GM18951 (cell line): ENCODE measurements at regions not wholly inside any gene's neighbourhood (a gene's known extent, or its start where the extent isn't known, plus 50 kb on each side); places are given as distances from the start of the nearest gene placed in this dataset.

ENCODE experiments used
- POLR2A ChIP-seq: IDR thresholded peaks from 4 replicates; pipeline ENCODE4 v1.6.1; 2011; ENCODE audit warnings: mild to moderate bottlenecking; ENCODE audit not compliant: insufficient read length, insufficient read depth; ENCODE audit errors: extremely low read depth
- in situ Hi-C: fragments of 300-500 bp; cut with MboI; formaldehyde crosslinking; loops from one replicate; pipeline ENCODE4 v1.12.0; 2022; ENCODE audit warnings: low sequenced_read_pairs, mixed read lengths, inconsistent platforms; ENCODE audit not compliant: unreplicated experiment

DNA sequence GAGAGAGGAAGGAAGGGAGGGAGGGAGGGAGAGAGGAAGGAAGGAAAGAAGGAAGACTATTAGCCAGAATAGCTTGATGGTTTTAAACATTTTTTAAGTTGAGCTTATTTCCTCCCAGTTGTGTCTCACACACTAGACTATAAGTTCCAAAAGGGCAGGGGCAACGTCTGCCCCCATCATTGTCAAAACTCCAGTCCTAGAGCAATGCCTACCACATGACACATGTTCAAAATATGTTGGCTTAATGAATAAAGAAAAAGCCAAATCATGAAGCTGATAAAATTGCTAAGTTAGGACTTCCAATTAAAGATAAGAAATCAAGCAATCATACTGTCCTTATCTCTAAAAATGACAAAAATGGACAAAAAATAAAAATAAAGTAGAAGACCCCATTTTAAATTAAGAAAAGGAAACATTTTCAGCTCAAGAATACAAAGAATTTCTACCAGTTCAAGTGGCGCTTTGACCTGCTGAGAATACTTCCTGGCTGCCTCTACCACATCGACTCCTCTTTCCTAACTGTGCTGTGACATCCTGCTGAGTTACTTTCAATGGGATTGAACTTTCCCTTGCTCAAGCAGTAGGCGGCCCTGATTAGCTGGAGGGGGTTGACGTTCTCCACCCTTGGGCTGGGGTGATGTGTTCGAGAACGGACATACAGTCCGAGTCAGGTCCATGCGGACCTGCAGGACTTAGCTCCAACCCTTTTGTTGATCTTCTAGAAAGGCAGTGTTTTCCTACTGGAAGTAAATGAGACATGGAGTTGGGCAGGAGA is 283.9 kb upstream of the FOXQ1 start:
- in situ Hi-C loops, result no loop called here
- no peak for TF ChIP-seq POLR2A

DNA sequence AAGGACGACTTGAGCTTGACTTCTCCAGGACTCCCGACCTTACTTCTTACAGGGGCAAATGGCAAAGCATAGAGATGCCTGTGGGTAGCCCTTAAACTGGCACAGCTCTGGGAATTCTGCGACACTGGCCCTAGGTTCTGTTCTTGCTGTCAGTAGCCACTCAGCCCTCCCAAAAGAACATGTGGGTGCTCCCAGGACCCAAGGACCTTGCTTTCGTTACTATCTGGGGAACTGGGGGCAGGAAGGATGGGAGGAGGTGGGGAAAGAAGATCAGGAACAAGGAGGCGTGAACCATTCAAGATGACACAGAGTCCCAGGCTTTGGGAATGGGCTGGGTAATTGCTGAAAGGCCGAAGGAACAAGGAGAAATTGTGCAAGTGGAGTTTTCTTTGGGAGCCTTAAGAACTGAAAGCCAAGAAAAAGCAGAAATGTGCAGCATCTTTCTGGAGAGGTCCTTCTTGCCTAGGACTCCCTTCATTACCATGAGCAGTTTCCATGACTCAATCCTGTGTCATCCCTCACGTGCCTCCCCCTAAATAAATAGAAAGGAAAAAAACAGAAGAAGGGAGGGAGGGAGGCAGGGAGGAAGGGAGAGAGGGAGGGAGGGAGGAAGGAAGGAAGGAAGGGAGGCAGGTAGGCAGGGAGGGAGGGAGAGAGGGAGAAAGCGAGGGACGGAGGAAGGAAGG is 284.6 kb upstream of the FOXQ1 start:
- in situ Hi-C loops, result no loop called here
- TF ChIP-seq POLR2A, result no peak

DNA sequence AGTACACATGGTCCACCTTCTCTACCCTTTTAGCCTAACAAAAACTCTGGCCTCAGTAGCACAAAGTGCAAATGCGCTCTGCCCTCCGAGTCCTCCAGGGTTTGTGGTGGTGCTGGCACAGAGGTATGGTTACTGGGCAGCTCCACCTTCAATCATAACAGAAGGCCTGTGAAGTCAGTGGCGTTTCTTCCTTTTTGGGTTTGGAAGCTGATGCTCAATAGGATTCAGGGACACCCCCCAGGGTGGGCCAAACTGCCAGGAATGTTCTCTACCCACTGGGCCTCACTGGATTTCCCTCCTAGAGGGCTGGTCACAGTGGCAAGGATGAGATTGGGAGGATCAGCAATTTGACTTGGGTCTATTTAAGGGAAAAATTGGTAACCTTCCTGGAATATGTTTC is 286.1 kb upstream of the FOXQ1 start:
- in situ Hi-C loops, result no loop called here
- no peak for TF ChIP-seq POLR2A

DNA sequence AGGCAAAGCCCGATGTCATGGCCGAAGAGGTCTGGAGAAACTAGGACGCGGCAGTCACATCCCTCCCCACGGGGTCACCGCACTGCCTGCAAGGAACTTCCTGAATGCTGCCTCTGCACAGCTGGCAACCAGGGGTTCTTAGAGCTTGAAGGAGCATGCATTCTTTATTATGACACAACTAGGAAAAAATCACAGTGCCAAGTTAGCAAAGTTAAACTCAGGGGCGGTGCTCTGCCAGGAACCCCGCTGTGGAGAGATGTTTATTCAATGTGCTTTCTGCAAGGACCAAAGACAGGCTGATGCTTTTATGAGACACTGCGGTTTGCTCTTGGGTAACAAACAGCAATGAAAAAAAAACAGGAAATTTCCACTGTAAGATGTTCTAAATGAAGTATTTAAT is 287.3 kb upstream of the FOXQ1 start:
- in situ Hi-C loops, result no loop called here
- TF ChIP-seq POLR2A, result no peak

DNA sequence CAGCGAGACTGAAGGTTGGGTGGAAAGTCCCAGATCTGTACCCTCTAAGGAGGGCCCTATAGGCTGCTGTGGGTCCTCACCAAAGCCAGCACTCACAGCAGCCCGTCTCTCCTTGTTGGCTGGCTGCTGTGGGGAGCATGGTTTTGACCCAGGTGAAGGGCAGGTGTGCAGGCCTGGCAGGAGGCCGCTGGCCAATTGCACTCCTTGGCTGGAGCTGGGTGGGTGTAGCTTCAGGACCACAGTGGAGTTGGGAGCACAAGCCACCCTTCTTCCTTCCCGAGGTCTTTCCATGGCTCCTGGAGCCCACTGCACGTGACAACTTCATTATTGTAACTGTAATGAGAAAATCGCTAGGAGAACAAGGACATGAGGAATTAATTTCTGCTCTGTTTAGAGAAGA is 287.7 kb upstream of the FOXQ1 start:
- no peak for TF ChIP-seq POLR2A

DNA sequence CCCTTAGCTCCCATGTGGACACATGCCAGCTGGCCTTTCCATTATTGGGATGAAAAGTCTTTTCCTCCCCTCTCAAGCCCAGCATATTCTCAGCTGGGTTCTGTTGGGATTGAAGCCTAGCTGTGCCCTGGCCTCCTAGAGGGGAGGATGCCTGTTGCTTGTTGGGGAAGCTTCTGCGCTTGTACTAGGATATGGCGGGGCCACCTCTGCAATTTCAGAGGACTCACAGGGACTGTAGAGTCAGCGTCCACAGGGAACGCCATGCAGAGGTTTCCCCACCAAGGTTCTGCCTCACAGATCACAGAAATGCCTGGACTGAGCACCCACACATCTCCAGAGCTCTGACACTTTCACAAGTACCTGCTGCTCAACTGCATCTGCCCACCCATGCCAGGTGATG is 288.7 kb upstream of the FOXQ1 start:
- in situ Hi-C loops, result no loop called here
- no peak for TF ChIP-seq POLR2A

More for the DNA sequence above, 287.7 kb upstream of the FOXQ1 start:
- in situ Hi-C loops, result no loop called here

DNA sequence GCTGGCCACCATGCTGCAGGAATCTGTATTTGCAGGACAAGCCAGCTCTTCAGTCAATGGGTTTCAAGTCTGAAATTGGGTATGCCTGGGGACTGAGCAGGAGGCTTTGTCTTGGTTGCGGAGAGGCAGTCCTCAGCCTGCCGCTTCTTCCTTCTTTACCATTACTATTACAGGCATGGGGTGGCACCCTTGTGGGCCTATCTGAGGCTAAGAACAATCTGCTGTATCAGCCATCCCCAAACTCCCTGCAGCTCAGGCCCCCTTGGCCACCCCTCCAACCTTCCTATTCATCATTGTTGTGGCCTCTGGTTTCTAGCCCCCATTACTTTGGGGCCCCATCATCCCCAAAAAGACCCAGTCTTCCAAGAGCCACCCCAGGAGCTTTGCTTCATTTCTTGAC is 289.2 kb upstream of the FOXQ1 start:
- in situ Hi-C loops, result no loop called here
- no peak for TF ChIP-seq POLR2A

DNA sequence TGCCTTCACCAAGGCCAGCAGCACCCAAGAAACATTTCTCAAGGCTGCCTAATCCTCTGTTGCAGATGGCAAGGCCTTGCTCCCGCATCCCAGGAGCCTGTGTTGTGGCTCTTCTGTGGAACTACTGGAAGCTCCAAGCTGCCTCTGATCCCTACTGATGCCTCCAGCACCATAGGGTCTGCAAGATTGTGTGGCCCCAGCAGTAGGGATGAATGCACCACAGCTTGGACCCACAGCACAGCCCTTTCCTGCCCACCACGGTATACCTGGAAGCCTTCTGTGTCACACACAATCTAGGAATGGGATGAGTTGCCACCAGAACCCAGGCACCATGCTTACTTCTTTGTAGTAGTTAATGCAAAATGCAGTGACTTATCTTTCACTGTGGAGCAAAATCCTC is 291.1 kb upstream of the FOXQ1 start:
- TF ChIP-seq POLR2A, result no peak
- in situ Hi-C loops, result no loop called here

DNA sequence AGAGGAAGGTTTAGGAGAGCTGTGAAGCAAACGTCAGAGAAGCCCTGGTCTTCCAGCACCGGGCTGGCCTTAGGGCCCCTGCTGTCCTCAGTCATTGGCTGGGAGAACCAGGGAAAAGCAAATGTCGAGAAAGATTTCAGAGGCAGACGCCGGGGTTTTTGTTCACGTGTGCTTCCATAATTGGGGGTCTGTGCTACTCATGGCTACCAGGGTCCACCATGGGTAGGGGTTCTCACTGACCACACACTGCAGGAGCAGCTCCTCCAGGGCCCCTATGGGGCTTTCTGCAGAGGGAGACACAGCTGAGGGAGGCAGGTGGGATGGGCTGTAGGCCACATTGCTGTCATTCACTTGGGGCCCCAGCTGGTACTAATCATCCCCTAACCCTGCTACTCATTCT is 291.8 kb upstream of the FOXQ1 start:
- TF ChIP-seq POLR2A, result no peak
- in situ Hi-C loops, result no loop called here

DNA sequence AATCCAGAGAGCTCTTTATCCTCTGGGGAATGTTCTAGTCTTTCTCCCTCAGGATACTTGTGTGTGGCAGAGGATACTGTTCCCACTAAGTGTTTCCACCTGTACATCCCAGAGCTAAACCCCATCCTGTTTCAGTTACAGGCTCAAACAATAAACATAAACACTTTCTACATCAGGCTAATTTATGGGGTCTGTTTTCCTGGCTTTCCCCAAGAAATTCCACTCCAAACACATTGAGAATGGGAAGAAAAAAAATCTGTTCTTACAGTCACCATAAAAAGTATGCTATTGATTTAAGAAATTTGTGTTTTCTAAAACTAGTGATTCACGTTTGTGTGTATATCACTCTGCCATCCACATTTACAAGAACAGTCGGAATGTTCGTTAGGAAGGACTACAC is 293.9 kb upstream of the FOXQ1 start:
- in situ Hi-C loops, result no loop called here
- TF ChIP-seq POLR2A, result no peak

DNA sequence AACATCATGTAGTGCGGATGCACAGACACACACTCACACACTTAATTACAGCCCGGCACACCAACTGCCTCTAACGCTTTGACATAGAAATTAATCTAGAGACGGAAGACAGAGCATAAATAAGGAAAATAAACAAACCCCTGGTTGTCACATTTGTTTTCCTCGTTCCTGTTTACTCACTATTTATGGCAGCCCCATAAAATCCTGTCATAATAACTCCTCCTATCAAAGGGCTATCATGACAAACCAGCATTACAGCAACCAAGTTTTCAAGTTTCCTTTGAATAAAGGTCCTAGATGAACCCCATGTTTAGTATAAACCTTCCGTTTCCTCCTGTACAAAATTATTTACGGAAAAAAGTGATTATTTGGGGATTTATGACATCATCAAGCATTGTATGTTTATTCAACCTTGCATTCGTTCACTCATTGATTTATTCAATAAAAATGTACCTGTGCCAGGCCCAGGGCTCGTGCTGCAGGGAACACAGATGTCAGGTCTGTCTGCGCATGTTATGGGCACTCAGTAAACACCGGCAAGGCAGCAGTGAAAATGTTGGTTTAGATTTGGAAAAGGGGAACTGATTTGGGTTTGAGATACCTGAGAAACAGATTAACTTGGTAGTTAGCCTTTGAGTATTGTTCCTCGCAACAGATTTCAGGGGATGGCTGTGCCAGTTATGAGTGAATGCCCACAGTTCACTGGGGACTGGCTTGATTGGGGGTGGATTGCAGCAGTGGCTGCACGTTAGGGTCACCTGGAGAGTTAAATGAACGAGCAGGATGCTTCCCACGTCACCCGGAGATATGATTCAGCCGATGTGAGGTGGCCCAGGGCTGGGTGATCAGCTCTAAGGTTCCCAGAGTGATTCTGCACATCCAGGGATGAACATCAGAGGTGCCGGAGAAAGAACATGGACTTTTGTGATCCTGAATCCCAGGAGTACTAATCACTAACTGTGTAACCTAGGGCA is 295.3 kb upstream of the FOXQ1 start:
- TF ChIP-seq POLR2A, result no peak
- in situ Hi-C loops, result no loop called here

DNA sequence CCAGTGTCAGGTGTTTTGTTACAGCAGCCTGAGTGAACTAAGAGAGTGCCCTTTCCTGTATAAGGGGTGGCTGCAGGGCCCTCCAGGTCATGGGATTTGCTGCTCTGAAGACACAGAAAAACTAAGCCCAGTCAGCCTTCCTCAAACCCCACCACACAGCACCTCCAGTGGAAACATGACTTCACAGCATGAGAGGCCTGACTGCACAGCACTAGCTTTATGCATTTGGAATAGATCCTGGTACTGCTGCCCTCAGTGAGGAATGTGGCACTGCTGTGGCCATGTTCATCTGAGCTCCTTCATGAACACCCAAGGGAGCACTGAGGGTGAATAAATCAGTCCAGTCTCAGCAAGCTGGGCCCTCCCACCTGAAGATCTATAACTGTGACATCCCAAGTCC is 296.1 kb upstream of the FOXQ1 start:
- in situ Hi-C loops, result no loop called here
- no peak for TF ChIP-seq POLR2A

DNA sequence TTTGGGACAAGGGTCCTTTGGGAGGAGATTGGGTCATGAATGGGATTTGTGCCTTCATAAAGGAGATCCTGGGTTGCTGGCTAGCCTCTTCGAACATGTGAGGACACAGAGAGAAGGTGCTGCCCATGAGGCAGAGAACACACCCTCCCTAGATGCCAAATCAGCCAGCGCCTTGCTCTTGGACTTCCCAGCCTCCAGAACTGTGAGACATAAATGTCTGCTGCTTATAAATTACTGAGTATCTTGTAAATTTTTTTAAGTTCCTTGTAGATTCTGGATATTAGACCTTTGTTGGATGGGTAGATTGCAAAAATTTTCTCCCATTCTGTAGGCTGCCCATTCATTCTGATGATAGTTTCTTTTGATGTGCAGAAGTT is 297.5 kb upstream of the FOXQ1 start:
- in situ Hi-C loops, result no loop called here
- no peak for TF ChIP-seq POLR2A
